CD4-positive, alpha-beta memory T cell (primary cell): ENCODE measurements at regions not wholly inside any gene's neighbourhood (a gene's known extent, or its start where the extent isn't known, plus 50 kb on each side); places are given as distances from the start of the nearest gene placed in this dataset.

Experiments used
- CTCF ChIA-PET: fragments of 350-600 bp; sonication (Branson Sonifier 250); formaldehyde crosslinking; loops from one replicate; lab custom pipeline; 2021; ENCODE audit warnings: inconsistent platforms; ENCODE audit not compliant: partially characterized antibody; lab: Charles Lee
- POLR2A ChIA-PET: fragments of 350-600 bp; sonication (Branson Sonifier 250); formaldehyde crosslinking; loops from one replicate; lab custom pipeline; 2021; ENCODE audit not compliant: partially characterized antibody; lab: Charles Lee
- DNase-seq, 5 donors: peaks; one replicate each; pipeline versions ENCODE4 v3.0.0 to v3.0.0-alpha.2; 2020 to 2022; ENCODE audit warnings: mixed read lengths in 1 of 5
- H3K27ac ChIP-seq: one replicate; pipeline ENCODE4 v1.7.0; 2013; ENCODE audit warnings: low read depth, low read length
- H3K27me3 ChIP-seq: 2 replicates; pipeline ENCODE4 v1.7.0; 2013; ENCODE audit warnings: mild to moderate bottlenecking, low read length, moderate library complexity; ENCODE audit not compliant: insufficient read depth
- H3K36me3 ChIP-seq: 2 replicates; pipeline ENCODE4 v1.7.0; 2013; ENCODE audit warnings: mild to moderate bottlenecking, low read length, moderate library complexity; ENCODE audit not compliant: insufficient read depth
- H3K4me1 ChIP-seq: 2 replicates; pipeline ENCODE4 v1.7.0; 2013; ENCODE audit warnings: mild to moderate bottlenecking, low read length, moderate library complexity; ENCODE audit not compliant: insufficient read depth
- H3K4me3 ChIP-seq, 2 donors: one replicate each; pipeline ENCODE4 v1.7.0; 2013; ENCODE audit warnings: low read length in 2 of 2, mild to moderate bottlenecking in 1 of 2
- H3K9me3 ChIP-seq, 2 donors: one replicate each; pipeline ENCODE4 v1.7.0; 2013; ENCODE audit warnings: low read length in 2 of 2, control low read depth in 1 of 2; ENCODE audit not compliant: control insufficient read depth in 1 of 2
- H3K27ac Mint-ChIP-seq, 7 donors: one replicate each; pipeline ENCODE4 v1.8.0; 2020 to 2021; ENCODE audit warnings: mixed read lengths in 7 of 7, mild to moderate bottlenecking in 6 of 7, inconsistent platforms in 3 of 7, moderate library complexity in 3 of 7
- H3K27me3 Mint-ChIP-seq, 2 donors: one replicate each; pipeline ENCODE4 v1.8.0; 2020 to 2021; ENCODE audit warnings: mixed read lengths in 2 of 2
- H3K36me3 Mint-ChIP-seq, 2 donors: one replicate each; pipeline ENCODE4 v1.8.0; 2020 to 2021; ENCODE audit warnings: mixed read lengths in 2 of 2, inconsistent platforms in 1 of 2, mild to moderate bottlenecking in 1 of 2
- H3K4me1 Mint-ChIP-seq, 4 donors: one replicate each; pipeline ENCODE4 v1.8.0; 2020 to 2021; ENCODE audit warnings: mixed read lengths in 4 of 4, mild to moderate bottlenecking in 1 of 4
- H3K4me3 Mint-ChIP-seq, 8 donors: one replicate each; pipeline ENCODE4 v1.8.0; 2020 to 2021; ENCODE audit warnings: mixed read lengths in 8 of 8, mild to moderate bottlenecking in 7 of 8, moderate library complexity in 6 of 8, inconsistent platforms in 3 of 8
- H3K9me3 Mint-ChIP-seq, 8 donors: one replicate each; pipeline ENCODE4 v1.8.0; 2020 to 2021; ENCODE audit warnings: mixed read lengths in 8 of 8, mild to moderate bottlenecking in 5 of 8, inconsistent platforms in 3 of 8, moderate library complexity in 1 of 8
- intact Hi-C: fragments of 100-400 bp; cut with micrococcal nuclease; formaldehyde crosslinking; loops from one replicate; pipeline ENCODE4 v1.15.1; 2023

DNA sequence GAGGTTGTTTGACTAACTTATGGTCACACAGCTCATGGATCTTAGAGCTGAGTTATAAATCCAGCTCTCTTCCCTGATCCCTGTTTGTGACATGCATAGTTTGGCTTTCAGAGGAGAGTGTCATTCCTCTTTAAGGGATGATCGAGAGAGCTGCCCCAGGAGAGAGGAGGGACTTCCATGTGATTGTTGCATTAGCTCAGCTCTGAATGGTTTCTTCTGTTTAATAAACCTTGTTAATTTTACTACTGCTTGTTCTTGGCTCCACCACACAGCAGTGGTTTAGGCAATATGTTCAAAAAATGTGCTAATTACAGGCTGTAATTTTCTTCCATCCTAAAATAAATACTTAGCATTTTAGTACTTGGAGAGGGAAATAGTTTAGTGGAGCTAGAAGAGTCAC is 152.5 kb downstream of the C12orf75 start:
- Histone ChIP-seq H3K27me3 (no peaks in the 10 kb centered on the region), H3K9me3 (no peaks in the 10 kb centered on the region), H3K4me3 (no peak overlapping the region), H3K27ac (no peak overlapping the region), H3K4me1 (no peaks in the 10 kb centered on the region), H3K36me3 (no peaks in the 10 kb centered on the region)
- no peak for DNase-seq
- Mint-ChIP-seq H3K4me3 (no peak overlapping the region), H3K27ac (no peak overlapping the region), H3K27me3 (peaks cover 2 to 3% of the 10 kb centered on the region in 2 donors), H3K4me1 (no peaks in the 10 kb centered on the region), H3K9me3 (no peaks in the 10 kb centered on the region), H3K36me3 (no peaks in the 10 kb centered on the region)
- intact Hi-C loops: no loop called here
- POLR2A ChIA-PET: no interaction called here
- CTCF ChIA-PET: no interaction called here

DNA sequence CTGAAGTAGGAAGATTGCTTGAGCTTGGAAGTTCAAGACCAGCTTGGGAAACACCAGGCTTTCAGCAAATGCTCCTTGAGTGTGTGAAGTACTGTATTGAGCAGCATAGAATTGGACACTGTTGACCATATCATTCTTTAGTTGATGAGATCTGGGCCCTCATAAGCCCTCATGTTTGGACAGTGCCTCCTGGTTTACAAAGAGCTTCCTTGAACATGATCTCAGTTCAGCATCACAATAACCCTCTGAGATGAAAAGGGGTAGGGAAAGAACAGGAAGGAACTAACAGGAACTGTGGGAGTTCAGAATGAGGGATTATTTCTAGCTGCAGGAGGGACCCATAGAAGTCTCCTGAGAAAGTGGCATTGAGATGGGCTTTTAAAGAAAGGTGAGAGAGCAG is 153.2 kb downstream of the C12orf75 start:
- no peak overlapping the region for H3K27ac Mint-ChIP-seq
- no peaks in the 10 kb centered on the region for H3K36me3 ChIP-seq
- H3K9me3 Mint-ChIP-seq: no peaks in the 10 kb centered on the region
- H3K4me1 ChIP-seq: no peaks in the 10 kb centered on the region
- no peak for DNase-seq
- no peaks in the 10 kb centered on the region for H3K36me3 Mint-ChIP-seq
- peaks cover 0 to 2% of the 10 kb centered on the region in 2 donors for H3K27me3 Mint-ChIP-seq
- H3K9me3 ChIP-seq: no peaks in the 10 kb centered on the region
- no peaks in the 10 kb centered on the region for H3K27me3 ChIP-seq
- intact Hi-C loops: no loop called here
- H3K4me1 Mint-ChIP-seq: no peaks in the 10 kb centered on the region
- no peak overlapping the region for H3K4me3 Mint-ChIP-seq
- ChIA-PET POLR2A (no interaction called here), CTCF (no interaction called here)
- H3K4me3 ChIP-seq: no peak overlapping the region
- no peak overlapping the region for H3K27ac ChIP-seq

DNA sequence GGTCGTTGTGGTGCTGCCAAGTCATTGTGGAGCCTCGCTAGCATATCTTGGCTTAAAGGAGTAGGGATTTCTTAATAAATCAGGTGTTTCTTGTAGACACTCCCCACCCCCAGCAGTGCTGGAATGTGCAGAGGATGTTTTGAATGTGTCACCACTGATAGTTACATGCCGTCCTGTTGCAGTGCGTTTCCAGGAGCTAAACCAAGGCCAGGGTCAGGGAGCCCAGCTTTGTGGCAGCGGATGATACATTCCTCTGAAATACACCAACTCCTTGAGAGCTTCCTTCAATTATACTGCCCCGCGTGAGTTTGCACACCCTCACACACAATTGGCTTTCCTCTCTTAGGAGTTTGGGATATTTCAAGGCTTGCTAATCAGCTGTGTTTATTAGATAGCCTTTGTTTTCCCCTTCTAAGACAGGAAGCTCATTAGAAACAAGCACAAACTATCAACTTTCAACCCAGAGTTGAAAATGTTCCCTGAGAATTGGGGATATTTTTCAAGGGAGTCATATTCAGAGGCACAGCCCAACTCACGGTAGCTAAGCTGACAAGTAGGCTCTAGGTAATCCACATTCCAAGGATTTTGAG is 154.9 kb downstream of the C12orf75 start:
- no peak overlapping the region for H3K27ac ChIP-seq
- Mint-ChIP-seq H3K36me3 (no peaks in the 10 kb centered on the region), H3K4me1 (no peaks in the 10 kb centered on the region), H3K4me3 (no peak overlapping the region), H3K27ac (no peak overlapping the region), H3K9me3 (no peaks in the 10 kb centered on the region), H3K27me3 (peaks cover 0 to 2% of the 10 kb centered on the region in 2 donors)
- ChIA-PET POLR2A (no interaction called here), CTCF (no interaction called here)
- H3K36me3 ChIP-seq: no peaks in the 10 kb centered on the region
- H3K9me3 ChIP-seq: no peaks in the 10 kb centered on the region
- H3K4me1 ChIP-seq: no peaks in the 10 kb centered on the region
- no peak overlapping the region for H3K4me3 ChIP-seq
- no peak for DNase-seq
- H3K27me3 ChIP-seq: no peaks in the 10 kb centered on the region
- intact Hi-C loops: no loop called here

DNA sequence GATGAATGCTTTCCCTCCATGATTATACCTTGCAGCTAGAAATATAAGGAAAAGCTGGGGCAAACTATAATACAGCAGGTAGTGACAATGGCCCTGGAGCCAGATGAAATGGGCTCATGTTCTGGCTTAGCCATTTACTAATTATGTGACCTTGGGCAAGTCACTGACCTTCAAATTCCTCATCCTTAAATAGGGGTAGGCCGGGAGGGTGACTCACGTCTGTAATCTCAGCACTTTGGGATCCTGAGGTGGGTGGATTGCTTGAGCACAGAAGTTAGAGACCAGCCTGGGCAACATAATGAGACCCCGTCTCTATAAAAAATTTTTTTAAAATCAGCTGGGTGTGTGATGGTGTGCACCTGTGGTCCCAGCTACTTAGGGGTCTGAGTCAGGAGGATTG is 155.4 kb downstream of the C12orf75 start:
- H3K36me3 ChIP-seq: no peaks in the 10 kb centered on the region
- no peak overlapping the region for H3K27ac ChIP-seq
- no peaks in the 10 kb centered on the region for H3K4me1 Mint-ChIP-seq
- intact Hi-C loops: no loop called here
- no peaks in the 10 kb centered on the region for H3K9me3 ChIP-seq
- H3K36me3 Mint-ChIP-seq: no peaks in the 10 kb centered on the region
- CTCF ChIA-PET: no interaction called here
- peaks cover 0 to 2% of the 10 kb centered on the region in 2 donors for H3K27me3 Mint-ChIP-seq
- POLR2A ChIA-PET: no interaction called here
- no peak for DNase-seq
- no peaks in the 10 kb centered on the region for H3K9me3 Mint-ChIP-seq
- H3K4me3 ChIP-seq: no peak overlapping the region
- no peaks in the 10 kb centered on the region for H3K27me3 ChIP-seq
- no peaks in the 10 kb centered on the region for H3K4me1 ChIP-seq
- no peak overlapping the region for H3K4me3 Mint-ChIP-seq
- H3K27ac Mint-ChIP-seq: no peak overlapping the region

DNA sequence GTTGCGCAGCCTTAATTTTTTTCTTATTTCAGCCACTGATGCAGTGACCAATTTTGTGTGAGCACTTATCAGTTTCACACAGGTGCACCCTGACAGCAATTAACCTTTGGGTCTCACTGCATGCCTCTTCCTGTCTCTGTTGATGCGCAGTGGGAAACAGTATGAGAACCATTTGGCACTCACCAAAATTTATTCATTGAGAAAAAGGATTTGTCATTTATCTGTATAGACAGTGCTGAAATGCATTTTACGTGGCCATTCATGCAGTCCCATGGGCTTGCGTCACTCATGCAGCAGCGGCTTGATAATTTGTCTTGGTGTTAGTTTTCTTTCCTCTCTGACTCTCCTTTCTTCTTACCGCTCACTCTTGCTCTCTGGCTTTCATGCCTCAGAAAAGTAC is 157.5 kb downstream of the C12orf75 start:
- Histone ChIP-seq H3K4me1 (no peaks in the 10 kb centered on the region), H3K4me3 (no peak overlapping the region), H3K27me3 (no peaks in the 10 kb centered on the region), H3K27ac (no peak overlapping the region), H3K36me3 (no peaks in the 10 kb centered on the region), H3K9me3 (no peaks in the 10 kb centered on the region)
- Mint-ChIP-seq H3K27me3 (peaks cover 0 to 4% of the 10 kb centered on the region in 2 donors), H3K4me1 (no peaks in the 10 kb centered on the region), H3K36me3 (no peaks in the 10 kb centered on the region), H3K9me3 (no peaks in the 10 kb centered on the region), H3K27ac (no peak overlapping the region), H3K4me3 (no peak overlapping the region)
- POLR2A ChIA-PET: no interaction called here
- DNase-seq: no peak
- intact Hi-C loops: no loop called here
- CTCF ChIA-PET: no interaction called here

DNA sequence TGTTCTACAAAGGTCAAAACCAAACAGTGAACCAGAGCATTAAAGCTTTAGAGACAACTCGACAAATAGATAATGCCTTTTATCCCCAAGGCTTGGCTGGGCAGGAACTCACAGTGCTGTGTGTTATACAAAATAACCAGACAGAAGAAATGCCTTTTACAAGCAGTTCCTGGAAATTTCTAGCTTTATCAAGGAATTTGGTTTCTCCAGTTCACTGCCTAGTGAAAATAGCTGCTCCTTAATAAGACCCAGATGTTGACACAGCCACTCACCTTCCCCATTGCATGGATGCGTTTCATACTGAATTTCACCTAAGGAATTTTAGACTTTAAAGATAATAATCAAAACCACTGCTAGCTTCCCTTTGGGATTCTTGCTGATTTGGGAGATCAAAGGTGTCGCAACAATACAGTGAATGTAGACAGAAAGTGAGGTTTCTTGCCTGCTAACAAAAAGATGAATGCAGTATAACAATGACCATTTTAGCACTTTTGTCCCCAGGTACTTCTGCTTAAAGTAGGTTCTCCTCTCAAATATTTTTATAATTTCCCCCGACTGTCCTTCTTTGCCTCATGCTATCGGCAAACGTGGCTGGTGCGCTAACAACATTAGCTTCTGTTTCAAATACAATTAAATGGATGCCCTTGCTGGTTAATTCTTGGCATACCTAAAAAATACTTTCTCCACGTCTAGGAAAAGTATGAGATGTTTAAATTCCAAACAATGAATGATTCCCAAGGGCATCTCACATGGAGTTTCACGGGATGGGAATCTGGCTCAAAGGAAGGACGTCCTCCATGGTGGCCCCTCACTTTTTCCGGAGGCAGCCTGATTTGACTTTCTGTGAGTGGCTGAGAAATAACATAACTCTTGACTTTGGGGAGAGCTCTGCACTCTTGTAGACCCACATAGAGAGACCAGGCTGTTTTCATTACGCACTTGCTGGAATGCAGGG is 162.4 kb downstream of the C12orf75 start:
- intact Hi-C loops: no loop called here
- Histone ChIP-seq H3K9me3 (no peaks in the 10 kb centered on the region), H3K27me3 (no peaks in the 10 kb centered on the region), H3K36me3 (no peaks in the 10 kb centered on the region), H3K4me1 (no peaks in the 10 kb centered on the region), H3K27ac (no peak overlapping the region), H3K4me3 (no peak overlapping the region)
- peaks cover 0 to 11% (median 4%) of the 10 kb centered on the region in 8 donors for H3K9me3 Mint-ChIP-seq
- no peak overlapping the region for H3K27ac Mint-ChIP-seq
- H3K4me1 Mint-ChIP-seq: no peaks in the 10 kb centered on the region
- H3K27me3 Mint-ChIP-seq: peaks cover 6 to 13% of the 10 kb centered on the region in 2 donors
- CTCF ChIA-PET: no interaction called here
- POLR2A ChIA-PET: no interaction called here
- no peak for DNase-seq
- no peaks in the 10 kb centered on the region for H3K36me3 Mint-ChIP-seq
- H3K4me3 Mint-ChIP-seq: no peak overlapping the region

DNA sequence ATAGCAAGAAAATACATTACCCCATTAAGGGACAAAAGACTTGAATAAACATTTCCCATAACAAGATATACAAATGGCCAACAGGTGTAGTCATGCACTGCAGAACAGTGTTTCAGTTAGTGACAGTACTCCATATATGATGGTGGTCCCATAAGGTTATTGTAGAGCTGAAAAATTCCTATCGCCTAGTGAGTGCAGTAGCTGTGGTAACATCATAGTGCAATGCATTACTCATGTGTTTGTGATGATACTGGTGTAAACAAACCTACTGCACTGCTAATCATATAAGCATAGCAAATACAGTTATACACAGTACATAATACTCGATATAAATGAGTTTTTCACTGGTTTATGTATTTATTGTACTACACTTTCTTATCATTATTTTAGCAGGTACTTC is 168.7 kb downstream of the C12orf75 start:
- H3K36me3 ChIP-seq: no peaks in the 10 kb centered on the region
- Mint-ChIP-seq H3K27me3 (peaks cover 16 to 29% of the 10 kb centered on the region in 2 donors), H3K9me3 (peaks cover 0 to 13% (median 7%) of the 10 kb centered on the region in 8 donors), H3K27ac (no peak overlapping the region), H3K36me3 (no peaks in the 10 kb centered on the region), H3K4me1 (no peaks in the 10 kb centered on the region), H3K4me3 (no peak overlapping the region)
- H3K4me3 ChIP-seq: no peak overlapping the region
- intact Hi-C loops: no loop called here
- H3K27ac ChIP-seq: no peak overlapping the region
- no peaks in the 10 kb centered on the region for H3K9me3 ChIP-seq
- CTCF ChIA-PET: no interaction called here
- H3K27me3 ChIP-seq: no peaks in the 10 kb centered on the region
- POLR2A ChIA-PET: no interaction called here
- H3K4me1 ChIP-seq: no peaks in the 10 kb centered on the region
- DNase-seq: no peak
